ENCODE measurements at regions not wholly inside any gene's neighbourhood (a gene's known extent, or its start where the extent isn't known, plus 50 kb on each side); places are given as distances from the start of the nearest gene placed in this dataset.
A peak's percentile ranks its signal among the peaks of the same experiment; 100 is the strongest.

DNA sequence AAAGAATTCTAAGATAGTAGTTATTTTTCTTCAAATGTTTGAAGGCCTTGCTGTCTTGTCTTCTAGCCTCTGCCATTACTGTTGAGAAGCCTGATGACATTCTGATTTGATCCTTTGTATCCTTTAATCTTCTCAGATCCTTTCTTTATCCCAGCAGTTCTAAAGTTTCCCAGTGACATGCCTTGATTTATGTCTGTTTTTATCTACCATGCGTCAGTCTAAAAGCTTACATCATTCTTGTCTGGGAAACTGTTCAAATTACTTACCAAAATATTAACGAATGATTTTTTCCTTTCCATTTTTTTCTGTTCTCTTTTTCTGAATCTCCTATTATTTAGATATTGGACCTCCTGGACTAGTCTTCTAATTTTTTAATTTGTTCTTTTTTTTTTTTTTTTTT, 78.3 kb upstream of the HELT start (continued):
- TF ChIP-seq, protein P1, sequence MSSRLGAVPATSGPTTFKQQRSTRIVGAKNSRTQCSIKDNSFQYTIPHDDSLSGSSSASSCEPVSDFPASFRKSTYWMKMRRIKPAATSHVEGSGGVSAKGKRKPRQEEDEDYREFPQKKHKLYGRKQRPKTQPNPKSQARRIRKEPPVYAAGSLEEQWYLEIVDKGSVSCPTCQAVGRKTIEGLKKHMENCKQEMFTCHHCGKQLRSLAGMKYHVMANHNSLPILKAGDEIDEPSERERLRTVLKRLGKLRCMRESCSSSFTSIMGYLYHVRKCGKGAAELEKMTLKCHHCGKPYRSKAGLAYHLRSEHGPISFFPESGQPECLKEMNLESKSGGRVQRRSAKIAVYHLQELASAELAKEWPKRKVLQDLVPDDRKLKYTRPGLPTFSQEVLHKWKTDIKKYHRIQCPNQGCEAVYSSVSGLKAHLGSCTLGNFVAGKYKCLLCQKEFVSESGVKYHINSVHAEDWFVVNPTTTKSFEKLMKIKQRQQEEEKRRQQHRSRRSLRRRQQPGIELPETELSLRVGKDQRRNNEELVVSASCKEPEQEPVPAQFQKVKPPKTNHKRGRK (tag; IDR thresholded peaks at IDR 0.05): peak; percentile 45; the same call in 1 of the 2 replicates
- peak; percentile 96 for TF ChIP-seq MEIS2 (IDR thresholded peaks at IDR 0.05; ENCODE audit: partially characterized antibody)

- H4K20me1 ChIP-seq (replicated peaks; ENCODE audit: control insufficient read depth, insufficient read depth, low read length): no peaks in the 10 kb centered on the region
- ATAC-seq (peak; percentile 57; the same call in 2 of the 3 replicates), FAIRE-seq (no peak), DNase-seq (ENCODE audit: extremely low read depth in 1 of 4, low spot score in 3 of 4) (peak in 1 of 4 experiments; percentile 3)
- H3K9ac ChIP-seq (ENCODE audit: insufficient read depth in 1 of 2, low read depth in 2 of 2, low read length in 2 of 2): no peak overlapping the region
- no peak overlapping the region for H3K27ac ChIP-seq (ENCODE audit: extremely low read depth, low read depth, low read length)
- CTCF ChIA-PET (ENCODE audit: low intra/inter-chr PET ratio): no interaction called here
- in situ Hi-C loops (cut with MboI) (no loop called here), intact Hi-C loops (cut with micrococcal nuclease) (no loop called here)
- H3K79me2 ChIP-seq (ENCODE audit: control insufficient read depth, insufficient read depth, low read length): no peaks in the 10 kb centered on the region
- WGBS (ENCODE audit: insufficient coverage, low coverage, missing lambda C conversion rate): 7% methylated on average over 8 of the region's 8 CpGs
- H3K36me3 ChIP-seq (ENCODE audit: control insufficient read depth, insufficient read depth, low read length): no peaks in the 10 kb centered on the region
- peaks cover 8 to 27% of the 10 kb centered on the region in 2 experiments; a peak in 4 of 5 replicates for H3K27me3 ChIP-seq (ENCODE audit: control insufficient read depth in 2 of 2, insufficient read depth in 2 of 2, low read length in 2 of 2)
- H2AFZ ChIP-seq (ENCODE audit: low read depth, low read length): peak overlapping the region; percentile 41
- no peak overlapping the region for H3K4me2 ChIP-seq (ENCODE audit: insufficient read depth, low read length)
- BruUV-seq (replicated peaks): no TSS peak
- H3K9me3 ChIP-seq (replicated peaks; ENCODE audit: control insufficient read depth, insufficient read depth, low read depth, low read length): no peaks in the 10 kb centered on the region
- no peaks in the 10 kb centered on the region for H3K9me1 ChIP-seq (ENCODE audit: control insufficient read depth, insufficient read depth, low read length)
- POLR2A ChIA-PET: interaction anchor here (0.6 kb wide), 1 partner anchor 301 kb away, joined by 3 read pairs; no protein-coding TSS in a partner anchor
- H3K4me3 ChIP-seq: no peak overlapping the region
- peaks cover 0 to 6% of the 10 kb centered on the region in 2 experiments; a peak in 1 of 5 replicates for H3K4me1 ChIP-seq (replicated peaks in 1 of 2; ENCODE audit: control insufficient read depth in 2 of 2, insufficient read depth in 2 of 2, low read length in 2 of 2)
- TF ChIP-seq TFE3 (CRISPR knock-in tag; IDR thresholded peaks at IDR 0.05) (peak; percentile 76), USF1 (CRISPR knock-in tag; IDR thresholded peaks at IDR 0.05) (peak; percentile 67), L3MBTL2 (IDR thresholded peaks at IDR 0.05) (peak; percentile 78), SIN3B (IDR thresholded peaks at IDR 0.05; ENCODE audit: low read depth) (no peak), MED1 (CRISPR knock-in tag; IDR thresholded peaks at IDR 0.05; ENCODE audit: borderline replicate concordance) (no peak), TCF7 (IDR thresholded peaks at IDR 0.05; ENCODE audit: borderline replicate concordance) (no peak), ZNF175 (CRISPR knock-in tag; IDR thresholded peaks at IDR 0.05; ENCODE audit: low read depth) (peak; percentile 54; the same call in 1 of the 2 replicates), RAD51 (IDR thresholded peaks at IDR 0.05; ENCODE audit: borderline replicate concordance, low read depth) (peak; percentile 80), SOX6 (IDR thresholded peaks at IDR 0.05) (no peak), HNRNPL (IDR thresholded peaks at IDR 0.05; ENCODE audit: low read depth, low read length) (no peak)
- TF ChIP-seq, protein P2, sequence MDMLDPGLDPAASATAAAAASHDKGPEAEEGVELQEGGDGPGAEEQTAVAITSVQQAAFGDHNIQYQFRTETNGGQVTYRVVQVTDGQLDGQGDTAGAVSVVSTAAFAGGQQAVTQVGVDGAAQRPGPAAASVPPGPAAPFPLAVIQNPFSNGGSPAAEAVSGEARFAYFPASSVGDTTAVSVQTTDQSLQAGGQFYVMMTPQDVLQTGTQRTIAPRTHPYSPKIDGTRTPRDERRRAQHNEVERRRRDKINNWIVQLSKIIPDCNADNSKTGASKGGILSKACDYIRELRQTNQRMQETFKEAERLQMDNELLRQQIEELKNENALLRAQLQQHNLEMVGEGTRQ (CRISPR knock-in tag; IDR thresholded peaks at IDR 0.05): peak; percentile 76
- TF ChIP-seq, protein P1 (tag; IDR thresholded peaks at IDR 0.05): peak; percentile 7; the same call in 1 of the 2 replicates
Measured at GRCh38 chr4:184940500-184940899, 77.8 kb upstream of the HELT start.

Measured in K562 (cell line).